Renal pelvis (tissue), 1 donor: ENCODE measurements at regions not wholly inside any gene's neighbourhood (a gene's known extent, or its start where the extent isn't known, plus 50 kb on each side); places are given as distances from the start of the nearest gene placed in this dataset.

ENCODE experiments used
- DNase-seq: peaks from one replicate; pipeline ENCODE4 v3.0.0-alpha.2; 2013

- no peak for DNase-seq
Measured at GRCh38 chrX:3780564-3780963, 67.1 kb upstream of the PRKX start.

GRCh38 chrX:3779546-3779945, 66.1 kb upstream of the PRKX start:
- DNase-seq = no peak

DNA sequence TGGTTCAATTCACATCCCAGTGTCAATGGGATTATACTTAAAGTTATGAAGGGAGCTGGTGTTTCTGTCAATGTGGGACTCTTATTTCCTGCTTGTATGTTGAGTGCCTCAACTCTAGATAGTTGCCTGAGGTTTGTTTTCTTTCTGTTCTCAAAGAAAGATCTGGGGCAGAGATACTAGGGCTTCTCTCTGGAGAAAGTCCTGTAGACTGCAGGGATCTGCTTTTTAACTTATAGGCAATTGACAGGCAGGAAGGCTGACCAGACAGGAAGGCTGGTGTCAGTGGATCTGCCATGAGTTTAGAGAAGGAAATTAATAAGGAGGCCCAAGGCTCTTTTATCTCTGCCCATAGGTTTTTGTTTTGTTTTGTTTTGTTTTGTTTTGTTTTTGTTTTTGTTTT, 64.0 kb upstream of the PRKX start:
- DNase-seq = no peak

- DNase-seq = no peak
Measured at GRCh38 chrX:3771766-3772165, 58.3 kb upstream of the PRKX start.

DNA sequence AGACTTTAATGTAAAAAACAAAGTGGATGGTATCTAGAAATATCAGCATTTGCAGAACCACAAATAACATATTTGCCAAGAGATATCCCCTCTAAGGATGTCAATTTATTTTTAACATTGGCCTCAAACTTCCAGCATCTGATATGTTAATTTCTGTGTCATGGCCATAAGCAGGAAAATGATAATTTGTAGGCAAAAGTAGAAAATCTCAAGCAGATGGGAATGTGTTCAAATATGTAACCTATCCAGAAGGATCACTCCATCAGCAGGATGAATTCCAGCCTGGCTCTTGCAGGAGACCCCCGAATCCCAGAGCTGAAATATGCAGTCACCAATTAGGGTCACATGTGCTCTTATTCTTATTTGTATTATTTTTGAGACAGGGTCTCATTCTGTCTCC, 55.4 kb upstream of the PRKX start:
- no peak for DNase-seq
